ENCODE measurements at regions not wholly inside any gene's neighbourhood (a gene's known extent, or its start where the extent isn't known, plus 50 kb on each side); places are given as distances from the start of the nearest gene placed in this dataset.

- DNase-seq (ENCODE audit: low read depth): no peak
These were observed 74.3 kb upstream of the SHH start for GRCh38 chr7:155886391-155887173.

DNA sequence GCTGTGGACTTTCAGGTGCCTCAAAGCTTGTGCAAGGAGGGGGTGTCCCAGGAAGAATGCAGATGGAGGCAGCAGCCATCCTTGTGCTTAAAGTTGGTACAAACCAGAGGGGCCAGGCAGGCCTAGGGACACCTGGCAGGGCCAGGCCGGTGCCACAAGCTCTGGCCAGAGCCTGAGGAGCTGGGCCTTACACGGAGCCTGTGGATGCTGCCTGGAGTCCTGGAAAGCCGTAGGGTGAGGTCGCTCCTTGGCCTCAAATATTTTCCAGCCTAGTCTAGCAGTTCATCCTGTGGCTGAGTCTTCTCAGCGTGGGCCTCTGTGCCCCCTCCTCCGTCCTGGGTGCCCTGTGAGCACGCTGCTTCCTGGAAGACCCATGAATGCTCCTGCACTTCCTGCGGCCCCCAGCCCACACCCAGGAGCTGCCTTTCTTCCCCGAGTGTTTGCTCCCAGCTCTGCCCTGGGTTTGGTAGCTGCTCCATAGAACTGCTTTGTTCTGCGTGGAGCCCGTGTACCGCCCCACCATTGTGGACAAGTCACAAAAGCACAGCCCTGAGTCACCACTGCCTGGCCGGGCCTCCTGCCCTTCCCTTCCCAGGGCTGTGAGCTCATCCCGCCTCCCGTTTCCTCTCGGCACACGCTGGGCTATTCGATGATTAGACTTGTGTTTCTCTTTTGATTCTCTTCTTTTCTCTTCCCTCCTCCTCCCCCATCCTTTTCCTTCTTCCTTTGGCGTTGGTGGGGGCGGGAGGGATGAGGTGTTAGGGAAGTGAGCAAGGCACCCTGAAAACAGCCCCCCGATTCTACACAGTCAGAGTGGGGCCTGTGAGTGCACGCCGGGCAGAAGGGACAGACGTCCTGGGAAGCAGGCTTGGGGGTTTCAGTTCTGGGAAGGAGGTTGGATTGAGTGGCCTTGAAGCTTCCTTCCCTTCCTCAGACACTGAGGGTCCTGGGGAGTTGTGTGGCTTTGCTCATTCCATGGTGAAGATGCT lies 73.2 kb upstream of the SHH start:
- DNase-seq (ENCODE audit: low read depth): peak; percentile 73

DNA sequence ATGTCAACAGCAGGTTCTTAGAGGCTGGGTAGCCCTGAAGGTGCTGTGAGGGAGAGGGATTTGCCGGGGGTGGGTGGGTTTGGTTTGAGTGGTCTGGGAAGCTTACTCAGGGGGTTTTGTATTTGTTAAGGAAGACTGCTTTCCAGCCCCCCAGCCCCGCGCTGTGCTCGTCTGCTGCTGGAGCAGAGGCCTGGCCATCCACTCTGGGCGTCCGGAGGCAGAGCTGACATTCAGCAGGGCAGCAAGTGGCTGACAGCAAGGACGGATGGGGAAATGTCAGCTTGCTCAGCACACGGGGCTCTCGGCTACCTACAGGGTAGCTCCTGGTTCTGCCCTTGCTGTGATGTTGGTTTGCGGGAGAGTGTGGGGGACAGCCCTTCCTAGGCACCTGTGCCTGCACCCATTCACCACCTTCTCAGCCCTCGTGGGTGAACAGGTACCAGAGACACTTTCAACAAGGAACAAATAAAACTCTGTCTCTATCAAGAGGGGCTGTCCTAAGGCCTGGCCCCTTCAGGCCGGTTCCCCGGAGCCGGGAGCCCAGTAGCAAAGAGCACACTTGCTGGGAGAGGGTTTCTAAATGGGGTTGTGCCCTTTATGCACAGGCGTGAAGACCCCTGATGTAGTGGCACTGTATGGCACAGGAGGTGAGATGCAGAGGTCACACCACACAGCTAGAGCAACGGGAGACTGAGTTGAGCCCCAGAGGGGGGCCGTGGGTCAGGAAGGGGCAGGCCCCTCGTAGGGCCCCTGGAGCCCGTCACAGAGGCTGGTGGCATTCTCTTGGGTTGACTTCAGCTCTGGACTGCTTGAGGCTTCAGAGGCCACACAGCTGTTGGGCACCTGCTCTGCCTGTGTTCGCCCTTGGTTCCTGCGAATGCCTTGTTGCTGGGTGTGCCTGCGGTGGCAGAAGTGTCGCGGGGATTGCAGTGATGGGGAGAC lies 72.2 kb upstream of the SHH start:
- no peak for DNase-seq (ENCODE audit: low read depth)

DNA sequence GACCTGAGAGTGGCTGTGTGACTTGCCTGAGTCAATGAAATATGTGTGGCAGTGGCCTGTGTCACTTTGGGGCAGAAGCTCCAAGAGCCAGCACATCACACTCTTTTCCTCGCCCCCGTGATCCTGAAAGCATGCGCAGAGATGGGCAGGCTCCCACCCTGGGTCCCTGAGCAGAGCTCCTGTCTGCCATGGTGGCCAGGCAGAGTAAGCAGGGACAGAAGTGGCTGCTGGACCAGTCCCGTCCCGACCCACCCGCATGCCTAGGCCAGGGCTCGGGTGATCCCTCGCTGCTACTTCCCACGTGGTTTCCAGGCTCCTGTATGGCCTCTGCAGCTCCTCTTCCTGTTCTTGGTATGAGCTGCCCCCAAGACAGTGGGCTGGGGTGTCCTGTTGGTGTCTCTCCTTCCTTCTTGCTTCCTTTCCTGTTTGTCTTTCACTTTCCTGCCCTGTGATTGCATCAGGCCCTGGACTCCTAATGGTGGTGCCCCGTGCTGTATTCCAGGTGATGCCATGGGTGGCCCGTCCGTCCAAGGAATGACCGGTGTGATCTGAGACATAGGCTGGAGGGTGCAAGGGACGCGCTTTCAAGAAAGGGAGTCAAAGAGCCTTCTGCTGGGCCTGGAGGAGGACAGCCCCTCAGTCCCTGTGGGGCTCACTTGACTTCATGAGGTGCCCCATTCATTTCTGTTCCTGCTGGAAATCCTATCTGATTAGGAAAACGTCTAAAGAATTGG lies 71.4 kb upstream of the SHH start:
- DNase-seq (ENCODE audit: low read depth): no peak

DNA sequence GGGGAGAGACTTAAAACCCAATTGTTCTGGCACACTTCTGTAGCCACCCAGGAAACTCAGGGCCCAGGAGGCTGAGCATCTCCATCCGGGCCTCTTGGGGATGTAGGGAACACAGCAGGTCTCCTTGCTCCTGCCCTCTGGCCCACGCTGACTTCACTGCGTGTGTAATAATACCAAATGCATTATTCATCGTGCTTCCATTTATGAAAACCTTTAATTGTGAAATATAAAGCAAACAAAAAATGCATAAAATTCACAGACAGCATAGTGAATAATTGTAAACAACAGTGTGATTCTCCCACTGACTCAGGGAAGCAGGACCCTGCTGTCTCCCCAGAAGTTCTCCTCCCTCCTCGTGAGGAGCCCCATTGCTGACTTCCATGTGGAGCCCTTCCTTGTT lies 70.3 kb upstream of the SHH start:
- DNase-seq (ENCODE audit: low read depth): peak; percentile 68

DNA sequence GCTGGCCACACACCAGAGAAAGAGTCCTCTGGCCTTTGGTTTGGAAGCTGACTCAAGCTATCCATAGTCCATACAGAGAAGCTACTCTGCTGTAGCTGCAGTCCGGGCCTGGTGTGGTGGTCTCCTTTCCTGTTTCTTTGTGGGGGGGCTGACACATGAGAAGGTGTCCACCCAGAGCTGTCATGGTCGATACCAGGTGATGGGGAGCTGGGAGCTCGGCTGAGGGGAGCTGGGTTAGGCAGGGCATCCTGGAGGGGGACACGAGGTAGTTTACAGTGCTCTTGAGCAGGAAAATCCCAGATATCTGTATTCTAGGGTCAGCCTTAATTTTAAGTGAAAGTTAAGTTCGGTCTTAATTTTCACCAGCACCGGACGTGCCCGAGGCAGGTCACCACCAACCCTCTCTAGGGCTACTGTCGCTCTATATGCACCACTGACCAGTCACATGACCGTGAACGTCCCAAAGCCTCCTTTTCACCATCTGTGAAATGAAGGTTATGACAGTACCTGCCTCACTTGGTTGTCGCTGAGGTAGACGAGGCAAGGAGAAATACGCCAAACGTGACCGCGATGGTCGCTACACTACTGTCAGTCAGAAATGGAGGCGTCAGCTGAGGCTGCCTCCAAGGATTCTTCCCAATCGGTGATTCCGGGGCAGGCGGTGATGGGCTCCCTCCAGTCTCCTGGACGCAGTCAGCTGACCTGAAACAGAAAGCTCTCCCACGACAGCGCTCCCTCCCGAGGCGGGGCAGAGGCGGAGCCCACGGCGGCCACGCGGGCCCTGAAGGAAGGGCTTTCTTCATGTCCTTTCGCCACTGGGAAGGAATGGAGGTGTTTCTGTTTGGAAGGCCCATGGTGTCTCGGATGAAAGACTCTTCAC lies 69.4 kb upstream of the SHH start:
- no peak for DNase-seq (ENCODE audit: low read depth)

DNA sequence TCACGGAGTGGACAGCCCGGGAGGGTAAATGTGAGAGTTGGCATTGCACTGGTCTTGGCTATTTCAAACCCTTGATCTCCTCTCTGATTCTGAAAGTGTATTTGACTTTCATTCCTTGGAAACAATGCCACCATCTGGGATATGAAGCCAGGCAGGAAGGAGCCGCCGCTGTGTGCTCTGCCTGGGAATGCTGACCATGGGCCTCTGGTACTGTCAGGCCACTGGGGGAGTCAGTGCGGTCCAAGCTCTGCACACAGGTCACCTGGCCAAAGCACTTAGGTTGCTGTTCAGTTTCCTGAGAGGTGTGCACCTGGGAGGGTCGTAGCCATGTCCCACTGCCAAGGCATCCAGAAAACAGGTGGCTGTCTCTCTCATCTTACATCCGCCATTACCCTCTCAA lies 68.5 kb upstream of the SHH start:
- no peak for DNase-seq (ENCODE audit: low read depth)

- DNase-seq (ENCODE audit: low read depth): no peak
These were observed 67.3 kb upstream of the SHH start for GRCh38 chr7:155879592-155879991.

- DNase-seq (ENCODE audit: low read depth): no peak
These were observed 66.4 kb upstream of the SHH start for GRCh38 chr7:155878674-155879073.

DNA sequence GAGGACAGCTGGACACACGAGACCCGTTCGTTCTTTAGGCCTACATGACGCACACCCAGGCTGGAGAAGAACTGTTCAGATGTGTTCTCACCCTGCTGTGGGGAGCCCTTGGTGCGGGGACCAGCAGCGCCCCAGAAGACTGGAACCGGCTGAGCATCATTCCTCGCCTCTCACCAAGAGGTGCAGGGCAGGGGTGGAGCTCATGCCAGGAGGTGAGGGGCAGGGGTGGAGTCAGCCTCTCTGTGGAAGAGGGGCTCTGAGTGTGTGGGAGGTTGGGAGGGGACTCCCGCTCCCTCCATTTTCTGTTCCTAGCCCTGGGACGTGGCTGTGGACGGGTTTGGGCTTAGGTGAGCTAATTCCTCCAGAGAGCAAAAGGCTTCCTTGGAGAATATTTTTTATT lies 66.0 kb upstream of the SHH start:
- no peak for DNase-seq (ENCODE audit: low read depth)

GRCh38 chr7:155877167-155877566 lies 64.9 kb upstream of the SHH start:
- no peak for DNase-seq (ENCODE audit: low read depth)

DNA sequence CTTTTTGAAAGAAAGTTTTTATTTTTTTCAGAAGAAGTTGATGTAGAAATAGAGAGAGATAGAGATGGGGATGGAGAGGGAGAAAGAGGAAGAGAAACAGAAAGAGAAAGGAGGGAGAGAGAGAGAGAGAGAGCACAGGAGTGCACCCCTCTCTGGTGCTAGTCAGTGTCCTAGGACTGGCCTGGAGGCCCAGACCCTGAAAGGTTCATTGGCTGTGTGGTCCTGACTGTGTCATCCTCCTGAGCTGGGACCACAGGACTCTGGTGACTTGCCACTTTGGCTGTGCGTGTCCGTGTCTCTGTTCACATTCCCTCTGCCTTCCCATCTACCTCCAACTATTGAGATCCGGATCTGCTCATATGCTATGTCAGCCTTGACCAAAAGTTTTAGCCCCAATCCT lies 62.1 kb upstream of the SHH start:
- DNase-seq (ENCODE audit: low read depth): no peak

GRCh38 chr7:155874010-155874409 lies 61.7 kb upstream of the SHH start:
- DNase-seq (ENCODE audit: low read depth): no peak

DNA sequence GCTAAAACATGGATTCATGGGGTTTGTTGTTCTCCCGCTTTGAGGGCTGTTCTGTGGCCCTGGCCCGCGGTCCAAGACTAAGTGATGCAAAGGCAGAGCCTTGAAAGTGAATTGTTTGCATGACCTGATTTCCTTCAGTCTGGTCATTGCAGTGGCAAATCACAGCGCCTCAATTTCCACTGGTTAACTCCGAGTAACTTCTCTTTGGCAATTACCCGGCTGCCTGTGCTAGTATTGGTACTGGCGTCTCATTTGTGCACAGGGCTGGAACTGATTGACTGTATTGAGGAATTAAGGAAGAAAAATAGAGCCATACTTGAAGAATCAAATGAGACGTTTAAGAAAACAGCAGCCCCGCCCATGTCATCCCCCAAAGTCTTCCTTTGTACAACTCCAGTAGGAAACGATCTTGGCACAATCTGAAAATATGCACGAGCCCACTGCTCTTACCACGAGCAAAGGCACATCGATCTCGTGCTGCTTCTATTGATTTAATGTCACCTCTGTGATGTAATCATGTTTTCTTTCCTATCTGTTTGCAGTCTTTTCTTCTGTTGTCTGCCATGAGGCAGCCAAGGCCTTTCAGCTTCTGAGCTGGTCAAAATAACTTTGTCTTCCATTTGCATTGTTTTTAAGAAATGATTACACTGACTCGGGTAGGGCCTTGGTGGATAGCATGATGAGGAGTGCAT lies 60.6 kb upstream of the SHH start:
- no peak for DNase-seq (ENCODE audit: low read depth)

GRCh38 chr7:155871211-155871610 lies 58.9 kb upstream of the SHH start:
- DNase-seq (ENCODE audit: low read depth): no peak

GRCh38 chr7:155870334-155871180 lies 58.3 kb upstream of the SHH start:
- no peak for DNase-seq (ENCODE audit: low read depth)

DNA sequence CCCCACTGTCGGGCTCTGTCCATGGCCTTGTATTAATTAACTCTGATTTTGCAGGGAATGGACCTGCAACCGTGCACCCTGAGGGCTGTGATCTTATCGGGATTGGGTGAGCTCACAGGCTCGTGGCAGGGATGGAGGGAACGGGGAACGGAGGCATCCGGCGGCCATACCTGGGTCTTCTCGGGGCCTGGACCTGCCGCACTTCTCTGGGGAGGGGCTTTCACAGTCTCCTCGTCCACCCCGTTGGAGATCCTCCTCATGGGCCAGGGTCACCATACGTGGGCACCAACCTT lies 57.5 kb upstream of the SHH start:
- no peak for DNase-seq (ENCODE audit: low read depth)

DNA sequence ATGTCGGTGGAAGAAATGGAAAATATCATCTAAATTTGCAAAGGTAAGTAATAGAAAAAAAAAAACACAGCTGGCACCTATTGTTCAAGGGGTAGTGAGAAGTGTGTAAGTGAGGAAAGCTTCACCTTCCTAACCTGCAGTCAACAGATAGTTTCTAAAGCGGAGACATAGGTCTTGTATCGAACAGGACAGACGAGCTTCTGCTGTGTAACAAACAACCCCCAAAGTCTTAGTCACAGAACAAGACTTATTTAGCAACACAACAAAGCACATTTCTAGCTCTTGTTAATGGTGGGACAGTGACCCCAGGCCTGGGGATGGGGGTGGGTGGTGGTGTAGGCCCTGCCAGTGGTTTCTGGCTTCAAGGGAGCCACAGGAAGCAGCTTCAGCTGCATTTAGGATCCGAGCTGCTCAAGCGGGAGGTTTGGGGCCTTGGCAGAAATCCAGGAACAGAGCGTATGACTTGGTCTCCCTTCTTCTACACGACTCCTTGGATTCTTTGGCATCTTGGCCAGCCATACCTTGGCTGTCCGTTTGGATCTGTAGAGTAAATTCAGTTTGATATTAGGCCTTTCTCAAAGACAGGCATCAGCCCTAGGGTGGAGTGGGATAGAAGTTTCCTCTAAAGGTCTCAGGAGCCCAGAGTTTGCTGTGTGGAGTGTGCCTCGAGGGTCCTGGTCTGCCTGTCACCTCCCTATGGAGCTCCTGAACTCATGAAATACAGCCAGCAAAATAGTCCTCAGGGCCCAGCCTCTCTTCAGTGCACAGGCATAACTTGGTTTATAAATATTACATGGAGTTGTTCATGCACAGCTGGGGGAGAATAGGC lies 56.9 kb upstream of the SHH start:
- no peak for DNase-seq (ENCODE audit: low read depth)

Data from iris pigment epithelial cell (primary cell).